ENCODE measurements at regions not wholly inside any gene's neighbourhood (a gene's known extent, or its start where the extent isn't known, plus 50 kb on each side); places are given as distances from the start of the nearest gene placed in this dataset.
"Not testable (repeated sequence)": the region's sequence is repeated elsewhere in the genome, so short reads cannot be mapped to it uniquely, and the experiment has no call there.

GRCh38 chr13:58949646-58950045 lies 1214.1 kb downstream of the DIAPH3 start:
- no peak for DNase-seq

GRCh38 chr13:58950911-58951310 lies 1212.8 kb downstream of the DIAPH3 start:
- DNase-seq, result no peak

DNA sequence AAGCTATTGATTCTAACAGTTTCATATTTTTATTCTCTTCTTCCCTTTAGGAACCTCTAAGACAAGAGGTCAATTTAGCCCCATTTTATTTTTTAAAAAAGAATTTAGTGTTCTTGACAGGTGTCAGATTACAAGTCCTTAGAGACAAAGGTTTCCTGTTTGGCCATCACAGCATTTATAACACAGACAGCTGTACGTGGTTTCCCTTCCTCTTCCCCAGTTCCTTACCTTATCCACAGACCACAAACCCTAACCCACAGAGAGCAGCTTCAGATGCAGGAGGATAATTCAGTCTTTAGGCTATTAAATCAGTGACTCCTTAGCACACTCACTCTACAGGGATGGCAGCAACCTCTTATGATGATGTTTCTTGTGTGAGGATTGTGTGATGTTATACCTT lies 1210.1 kb downstream of the DIAPH3 start:
- DNase-seq, result no peak

DNA sequence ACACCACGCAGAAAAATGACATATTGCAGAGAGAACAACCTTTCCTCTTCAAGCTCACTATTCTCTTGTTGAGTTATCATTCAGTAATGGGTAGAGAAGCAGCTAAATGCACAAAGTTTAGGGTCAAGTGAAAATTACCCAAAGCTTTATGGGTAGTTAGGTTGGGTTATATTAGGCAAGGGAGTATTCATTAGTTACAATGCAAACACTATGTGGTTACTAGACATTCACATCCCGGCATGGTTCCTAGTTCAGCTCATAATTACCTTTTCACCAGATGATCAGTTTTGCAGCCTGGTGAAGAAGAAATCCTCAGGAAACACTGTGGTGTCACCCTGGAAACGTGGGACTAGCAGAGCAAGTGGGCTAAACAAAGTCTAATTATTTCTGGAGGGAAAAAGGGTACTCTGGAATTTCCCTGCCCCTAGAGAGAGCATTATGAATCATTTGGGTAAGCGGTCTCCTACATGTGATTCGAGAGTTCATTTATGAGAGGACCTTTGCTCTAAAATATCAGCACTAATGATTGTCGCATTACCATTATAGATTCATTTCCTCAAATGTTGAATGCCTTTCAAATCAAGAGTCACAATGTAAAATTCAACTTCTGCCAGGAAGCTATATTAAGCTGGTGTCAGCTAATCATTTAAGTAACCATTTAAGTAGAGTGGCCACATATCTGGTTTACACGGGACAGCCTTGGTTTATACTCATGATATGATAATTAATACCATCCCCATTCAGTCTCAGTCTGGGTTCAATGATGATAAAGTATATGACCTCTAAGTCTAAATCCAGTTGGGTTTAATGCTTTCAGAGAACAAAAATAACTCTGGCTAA lies 1208.0 kb downstream of the DIAPH3 start:
- no peak for DNase-seq

DNA sequence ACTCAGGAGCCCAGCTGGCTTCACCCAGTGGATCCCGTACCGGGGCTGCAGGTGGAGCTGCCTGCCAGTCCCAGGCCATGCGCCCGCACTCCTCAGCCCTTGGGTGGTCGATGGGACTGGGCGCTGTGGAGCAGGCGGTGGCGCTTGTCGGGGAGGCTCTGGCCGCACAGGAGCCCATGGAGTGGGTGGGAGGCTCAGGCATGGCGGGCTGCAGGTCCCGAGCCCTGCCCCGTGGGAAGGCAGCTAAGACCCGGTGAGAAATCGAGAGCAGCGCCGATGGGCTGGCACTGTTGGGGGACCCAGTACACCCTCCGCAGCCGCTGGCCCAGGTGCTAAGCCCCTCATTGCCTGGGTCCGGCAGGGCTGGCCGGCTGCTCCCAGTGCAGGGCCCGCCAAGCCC lies 1205.6 kb downstream of the DIAPH3 start:
- not testable (repeated sequence) for DNase-seq

DNA sequence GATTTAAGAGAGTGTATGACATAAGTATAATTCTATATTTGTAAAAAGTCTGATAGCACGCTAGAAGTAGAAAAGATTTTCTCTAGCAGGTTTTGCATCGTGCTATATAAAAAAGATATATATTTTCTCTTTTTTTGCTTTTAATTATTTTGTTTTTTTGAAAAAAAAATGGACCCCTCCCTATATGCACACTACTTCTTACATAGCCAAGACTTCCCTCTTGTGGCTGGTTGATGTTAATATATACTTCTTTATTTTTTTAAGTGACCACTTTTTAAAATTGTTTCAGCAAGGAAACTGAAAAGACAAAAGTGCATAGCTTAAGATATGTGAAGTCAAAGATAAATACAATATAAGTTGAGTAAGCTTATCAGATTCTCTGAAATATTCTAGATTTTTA lies 1202.8 kb downstream of the DIAPH3 start:
- DNase-seq, result no peak

GRCh38 chr13:58963321-58963720 lies 1200.4 kb downstream of the DIAPH3 start:
- no peak for DNase-seq

DNA sequence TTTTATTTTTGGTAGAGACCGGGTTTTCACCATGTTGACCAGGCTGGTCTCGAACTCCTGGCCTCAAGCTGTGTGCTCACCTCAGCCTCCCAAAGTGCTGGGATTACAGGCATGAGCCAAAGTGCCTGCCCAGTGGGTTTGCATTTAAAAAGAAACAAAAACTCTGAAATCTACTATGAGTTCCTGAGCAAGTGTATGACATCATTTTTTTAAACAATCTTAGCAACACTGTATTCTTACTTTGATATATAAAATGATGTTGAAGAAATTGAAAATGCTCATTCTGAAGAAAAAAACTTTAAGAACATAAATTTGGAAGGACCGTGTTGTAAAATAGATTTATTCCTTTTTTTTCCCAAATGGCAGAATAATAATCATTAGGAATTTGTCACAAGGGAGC lies 1199.7 kb downstream of the DIAPH3 start:
- no peak for DNase-seq

DNA sequence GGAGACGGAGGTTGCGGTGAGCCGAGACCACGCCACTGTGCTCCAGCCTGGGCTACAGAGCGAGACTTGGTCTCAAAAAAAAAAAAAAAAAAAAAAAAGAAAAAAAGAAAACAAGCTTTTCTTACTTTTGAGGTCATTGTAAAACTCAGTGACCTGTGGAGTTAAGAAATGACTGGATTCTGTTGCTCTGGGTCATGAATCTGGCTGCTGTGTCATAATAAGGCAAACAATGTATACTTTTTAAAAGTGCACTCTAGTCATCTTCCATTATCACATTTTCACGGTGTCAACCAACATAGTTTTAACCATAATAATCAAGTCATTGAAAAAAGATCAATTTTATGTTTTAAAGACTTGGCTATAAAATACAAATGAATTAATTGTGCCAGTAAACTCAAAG lies 1186.6 kb downstream of the DIAPH3 start:
- DNase-seq, result no peak

DNA sequence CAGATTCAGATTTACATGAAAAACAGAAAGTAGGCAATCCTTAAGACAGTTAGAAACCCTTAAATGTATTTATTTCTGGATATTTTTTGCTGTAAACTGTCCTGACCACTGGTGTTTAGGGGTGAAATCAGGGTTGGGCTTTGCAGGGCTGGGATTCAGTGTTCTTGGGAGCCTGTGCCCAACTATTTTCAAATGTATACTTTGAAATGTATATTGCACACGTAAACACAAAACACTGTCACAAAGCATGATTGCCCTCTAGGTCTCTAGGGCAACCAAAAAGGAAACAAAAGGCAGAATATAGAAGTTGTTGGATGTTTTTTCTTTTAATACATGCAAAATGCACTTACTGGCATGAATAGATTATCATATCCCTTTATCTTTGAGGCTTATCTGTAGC lies 1185.4 kb downstream of the DIAPH3 start:
- no peak for DNase-seq

DNA sequence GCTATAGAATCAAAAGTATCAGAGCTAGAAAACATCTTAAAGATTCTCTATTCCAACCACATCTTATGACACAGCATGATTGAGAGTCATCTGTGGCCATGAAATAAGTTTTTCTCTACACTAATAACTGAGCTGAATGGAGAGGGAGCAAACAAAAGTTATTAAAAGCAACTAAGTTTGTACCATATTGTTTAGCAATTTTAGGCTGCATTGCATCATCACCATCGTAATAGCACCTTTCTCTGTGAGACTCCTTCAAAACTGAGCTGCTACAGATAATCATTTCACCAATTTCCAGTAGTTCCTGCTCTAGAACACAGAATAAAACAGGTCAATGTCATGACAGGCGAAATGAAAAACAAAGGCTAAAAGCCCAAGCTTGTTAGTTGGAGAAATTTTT lies 1183.9 kb downstream of the DIAPH3 start:
- no peak for DNase-seq

DNA sequence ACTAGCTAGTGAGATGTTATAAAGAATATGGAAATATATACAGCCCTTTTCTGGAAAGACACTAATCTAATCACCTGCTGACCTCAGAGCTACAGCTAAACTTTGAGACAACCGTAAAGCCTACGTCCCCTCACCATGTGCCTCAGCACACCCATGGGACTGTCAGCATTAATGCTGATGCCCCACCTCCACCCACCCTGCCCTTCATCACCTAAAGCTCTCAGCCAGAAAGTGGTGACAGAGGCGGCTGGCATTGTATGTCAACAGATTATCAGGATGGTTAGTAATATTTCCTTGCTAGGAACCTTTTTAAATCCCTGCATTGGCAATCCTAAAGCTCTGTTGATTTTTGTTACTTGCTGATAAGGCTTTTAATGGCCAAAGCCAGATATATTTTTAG lies 1177.9 kb downstream of the DIAPH3 start:
- DNase-seq, result no peak

GRCh38 chr13:58989556-58989955 lies 1174.2 kb downstream of the DIAPH3 start:
- no peak for DNase-seq

GRCh38 chr13:58991826-58992477 lies 1171.8 kb downstream of the DIAPH3 start:
- no peak for DNase-seq

- no peak for DNase-seq
Measured at GRCh38 chr13:58992478-58993042, 1171.2 kb downstream of the DIAPH3 start.

DNA sequence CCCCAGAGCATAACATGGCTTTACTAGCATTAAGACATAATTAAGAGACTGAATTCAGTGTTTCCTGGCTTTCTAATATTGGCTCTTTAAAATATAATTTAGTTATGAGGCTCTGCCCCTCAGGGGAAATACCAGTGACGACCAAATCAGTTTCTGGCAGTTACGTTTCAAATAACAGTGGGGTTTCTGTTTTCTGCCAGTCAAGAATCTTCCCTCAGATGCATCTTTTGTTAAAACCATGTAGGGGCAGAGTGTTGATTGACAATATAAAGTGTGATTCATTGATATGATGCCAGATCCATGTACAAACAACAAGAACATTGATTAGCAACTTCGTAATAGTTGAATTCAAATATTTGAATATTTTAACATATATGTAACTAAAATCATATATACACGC lies 1169.7 kb downstream of the DIAPH3 start:
- no peak for DNase-seq

DNA sequence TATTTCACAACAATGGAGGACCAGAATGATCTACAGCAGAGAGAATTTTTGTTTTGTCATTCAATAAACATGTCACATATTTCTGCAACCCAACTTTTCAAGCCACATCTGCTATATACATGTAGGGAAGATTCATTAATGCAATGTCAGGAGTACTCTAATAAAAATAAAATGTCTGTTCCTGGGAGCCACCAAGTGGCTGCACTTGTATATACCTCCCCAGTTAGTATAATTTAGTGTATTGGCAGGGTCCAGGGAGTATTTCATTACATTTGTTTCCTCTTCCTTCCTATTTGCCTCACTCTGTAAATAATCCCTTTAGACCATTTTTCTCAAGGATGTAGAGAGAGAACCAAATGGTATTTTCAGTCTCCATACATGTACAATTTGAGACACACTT lies 1169.0 kb downstream of the DIAPH3 start:
- no peak for DNase-seq

GRCh38 chr13:58998716-58999115 lies 1165.0 kb downstream of the DIAPH3 start:
- no peak for DNase-seq

- no peak for DNase-seq
Measured at GRCh38 chr13:58999851-59000250, 1163.9 kb downstream of the DIAPH3 start.

GRCh38 chr13:59000770-59001169 lies 1163.0 kb downstream of the DIAPH3 start:
- DNase-seq, result no peak

DNA sequence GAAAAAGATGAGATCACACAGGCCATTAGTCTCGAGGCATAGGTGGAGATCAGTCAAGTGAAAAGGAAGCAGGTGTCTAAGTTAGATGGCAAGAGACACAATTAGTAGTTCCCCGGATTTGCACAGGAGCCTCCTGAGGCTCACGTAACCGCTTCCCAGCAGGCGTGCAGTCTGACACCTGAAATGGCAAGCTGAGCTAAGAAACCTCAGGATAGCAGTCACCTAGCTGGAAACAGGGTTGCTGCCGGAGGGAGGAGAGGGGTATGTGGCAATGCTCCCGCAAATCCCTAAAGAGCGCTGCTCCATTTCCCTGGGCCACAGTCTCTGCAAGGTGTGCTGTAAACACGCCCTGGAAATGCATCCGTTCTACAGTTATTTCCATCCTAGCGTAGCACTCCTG lies 1151.0 kb downstream of the DIAPH3 start:
- DNase-seq, result no peak

DNA sequence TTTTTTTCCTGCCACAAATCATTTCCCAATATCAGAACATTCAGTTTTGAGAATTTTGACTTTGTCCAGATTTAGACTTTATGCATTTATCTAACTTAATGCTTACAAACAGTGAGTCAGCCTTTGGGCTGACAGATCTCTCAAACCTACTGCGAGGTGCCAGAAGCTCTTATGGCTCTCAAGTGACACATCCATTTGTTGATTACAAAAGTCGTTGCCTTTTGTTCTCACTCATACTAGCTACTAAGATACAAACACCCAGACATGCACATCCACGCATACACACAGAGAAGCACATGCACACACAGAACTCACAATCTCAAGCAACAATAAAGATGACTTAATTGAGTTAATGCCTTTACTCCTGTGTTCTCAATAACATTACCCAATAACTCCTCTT lies 1147.5 kb downstream of the DIAPH3 start:
- no peak for DNase-seq

- no peak for DNase-seq
Measured at GRCh38 chr13:59024434-59024833, 1139.3 kb downstream of the DIAPH3 start.

- no peak for DNase-seq
Measured at GRCh38 chr13:59034198-59034597, 1129.5 kb downstream of the DIAPH3 start.

Measured in effector CD8-positive, alpha-beta T cell (primary cell).